ENCODE measurements at regions not wholly inside any gene's neighbourhood (a gene's known extent, or its start where the extent isn't known, plus 50 kb on each side); places are given as distances from the start of the nearest gene placed in this dataset.
"Not testable (repeated sequence)": the region's sequence is repeated elsewhere in the genome, so short reads cannot be mapped to it uniquely, and the experiment has no call there.

- Histone ChIP-seq H2AFZ (replicated peaks; ENCODE audit: low read length, poor library complexity) (no peak overlapping the region), H3K9me1 (ENCODE audit: insufficient read depth, low read length) (no peaks in the 10 kb centered on the region), H3K4me3 (ENCODE audit: insufficient read depth, low read depth, low read length) (no peak overlapping the region), H3K4me1 (ENCODE audit: control insufficient read depth, insufficient read depth, low read length) (no peaks in the 10 kb centered on the region), H2BK5ac (ENCODE audit: low read depth, low read length, poor library complexity, severe bottlenecking) (no peak overlapping the region), H4K91ac (ENCODE audit: insufficient read depth, low read depth, low read length) (no peak overlapping the region), H3K56ac (ENCODE audit: extremely low read depth, insufficient read depth, low read length) (no peak overlapping the region), H3K36me3 (ENCODE audit: control insufficient read depth, insufficient read depth, low read length) (no peaks in the 10 kb centered on the region), H3K27ac (ENCODE audit: insufficient read depth, low read length) (no peak overlapping the region), H2AK5ac (ENCODE audit: low read depth, low read length) (no peak overlapping the region), H4K20me1 (ENCODE audit: insufficient read depth, low read length) (no peaks in the 10 kb centered on the region), H4K8ac (ENCODE audit: low read depth in 2 of 2, low read length in 2 of 2) (no peak overlapping the region), H3K27me3 (ENCODE audit: control insufficient read depth, insufficient read depth, low read length) (no peaks in the 10 kb centered on the region), H3K4ac (ENCODE audit: low read depth, low read length) (no peak overlapping the region), H3K23ac (ENCODE audit: low read depth, low read length) (no peak overlapping the region), H2BK15ac (ENCODE audit: low read depth, low read length) (no peak overlapping the region), H3K18ac (ENCODE audit: low read depth, low read length) (no peak overlapping the region), H3K9ac (ENCODE audit: low read depth, low read length) (no peak overlapping the region), H2AK9ac (replicated peaks; ENCODE audit: low read depth, low read length, poor library complexity) (no peak overlapping the region), H4K5ac (ENCODE audit: low read depth, low read length) (no peak overlapping the region), H3K79me1 (ENCODE audit: low read depth in 1 of 2, low read length in 2 of 2) (no peaks in the 10 kb centered on the region), H3K14ac (replicated peaks; ENCODE audit: low read depth, low read length) (no peak overlapping the region), H3K4me2 (ENCODE audit: low read depth, low read length) (no peak overlapping the region), H3K9me3 (ENCODE audit: control insufficient read depth, insufficient read depth, low read length) (0 out of 2 replicates have a peak, but pooled peaks cover 2% of the 10 kb centered on the region), H2BK20ac (ENCODE audit: low read depth, low read length) (no peak overlapping the region), H2BK120ac (ENCODE audit: low read depth, low read length) (no peak overlapping the region)
- POLR2A ChIA-PET (ENCODE audit: unreplicated experiment) = no interaction called here
- in situ Hi-C loops (cut with MboI; ENCODE audit: low sequenced_read_pairs) (no loop called here), dilution Hi-C loops (cut with HindIII; ENCODE audit: low sequenced_read_pairs, unreplicated experiment) (no loop called here), intact Hi-C loops (cut with micrococcal nuclease) (no loop called here)
- TF ChIP-seq FOS (IDR thresholded peaks at IDR 0.05; ENCODE audit: low read depth, low read length) (no peak), RAD21 (IDR thresholded peaks at IDR 0.05; ENCODE audit: low read length) (0 out of 2 replicates have a peak, but pooled peaks have one; percentile 23), CTCF (conservative IDR thresholded peaks at IDR 0.05; ENCODE audit: low read depth, low read length) (peak; percentile 41), CEBPB (IDR thresholded peaks at IDR 0.05; ENCODE audit: low read depth, low read length) (no peak)
- peak; percentile 85 for ATAC-seq (ENCODE audit: low read depth)
- no TSS peak for BruUV-seq (replicated peaks)
- no CpG with 5 or more reads among the region's 1 CpG for WGBS, 2 experiments (ENCODE audit: extremely low coverage in 2 of 2, insufficient read length in 1 of 2)
- DNase-seq = peak; percentile 64
- CTCF ChIA-PET = no interaction called here
These were observed 185.1 kb upstream of the GALNT15 start for GRCh38 chr3:15989419-15989818.

GRCh38 chr3:15993660-15994059 is 180.8 kb upstream of the GALNT15 start:
- H3K4me3 ChIP-seq (ENCODE audit: insufficient read depth, low read depth, low read length); H3K4me2 ChIP-seq (ENCODE audit: low read depth, low read length); H3K9me3 ChIP-seq (ENCODE audit: control insufficient read depth, insufficient read depth, low read length); H3K36me3 ChIP-seq (ENCODE audit: control insufficient read depth, insufficient read depth, low read length); H3K23ac ChIP-seq (ENCODE audit: low read depth, low read length); H3K27ac ChIP-seq (ENCODE audit: insufficient read depth, low read length); H3K4me1 ChIP-seq (ENCODE audit: control insufficient read depth, insufficient read depth, low read length); H2BK20ac ChIP-seq (ENCODE audit: low read depth, low read length); H3K56ac ChIP-seq (ENCODE audit: extremely low read depth, insufficient read depth, low read length); CTCF ChIA-PET; H3K18ac ChIP-seq (ENCODE audit: low read depth, low read length); H3K79me1 ChIP-seq (ENCODE audit: low read depth in 1 of 2, low read length in 2 of 2); H2BK120ac ChIP-seq (ENCODE audit: low read depth, low read length); H3K9me1 ChIP-seq (ENCODE audit: insufficient read depth, low read length); in situ Hi-C loops (cut with MboI; ENCODE audit: low sequenced_read_pairs); H2BK15ac ChIP-seq (ENCODE audit: low read depth, low read length); H2BK5ac ChIP-seq (ENCODE audit: low read depth, low read length, poor library complexity, severe bottlenecking); POLR2A ChIA-PET (ENCODE audit: unreplicated experiment); H3K4ac ChIP-seq (ENCODE audit: low read depth, low read length); H4K8ac ChIP-seq (ENCODE audit: low read depth in 2 of 2, low read length in 2 of 2); H4K5ac ChIP-seq (ENCODE audit: low read depth, low read length); BruUV-seq (replicated peaks); intact Hi-C loops (cut with micrococcal nuclease); H2AFZ ChIP-seq (replicated peaks; ENCODE audit: low read length, poor library complexity); H4K20me1 ChIP-seq (ENCODE audit: insufficient read depth, low read length); H3K14ac ChIP-seq (replicated peaks; ENCODE audit: low read depth, low read length); ATAC-seq (ENCODE audit: low read depth); H3K27me3 ChIP-seq (ENCODE audit: control insufficient read depth, insufficient read depth, low read length); H4K91ac ChIP-seq (ENCODE audit: insufficient read depth, low read depth, low read length); dilution Hi-C loops (cut with HindIII; ENCODE audit: low sequenced_read_pairs, unreplicated experiment); H2AK5ac ChIP-seq (ENCODE audit: low read depth, low read length); H3K9ac ChIP-seq (ENCODE audit: low read depth, low read length); H2AK9ac ChIP-seq (replicated peaks; ENCODE audit: low read depth, low read length, poor library complexity): not testable (repeated sequence)
- no CpG with 5 or more reads among the region's 7 CpGs for WGBS, 2 experiments (ENCODE audit: extremely low coverage in 2 of 2, insufficient read length in 1 of 2)
- peak; percentile 33 for DNase-seq

Measured in IMR-90 (cell line).